ENCODE measurements at regions not wholly inside any gene's neighbourhood (a gene's known extent, or its start where the extent isn't known, plus 50 kb on each side); places are given as distances from the start of the nearest gene placed in this dataset.

DNA sequence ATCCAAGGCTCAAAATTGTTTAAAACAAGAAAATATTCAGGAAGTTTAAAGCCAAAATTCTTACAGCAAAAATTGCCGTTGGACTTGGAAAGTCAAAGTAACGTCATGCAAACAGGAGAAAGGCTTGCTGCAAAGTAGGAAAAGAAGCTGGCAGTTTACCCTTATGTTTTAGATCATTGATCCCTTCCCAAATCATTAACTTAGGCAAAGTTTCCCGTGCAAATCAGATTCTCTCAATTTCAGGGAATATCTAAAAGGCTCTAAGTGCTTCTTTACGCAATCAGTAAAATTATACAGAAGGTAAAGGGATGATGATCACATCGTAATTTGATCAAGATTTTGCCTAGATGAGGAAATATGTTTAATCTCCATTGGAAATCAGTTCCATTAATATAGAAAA, 197.5 kb downstream of the ALDH8A1 start (continued):
- TF ChIP-seq, protein P1, sequence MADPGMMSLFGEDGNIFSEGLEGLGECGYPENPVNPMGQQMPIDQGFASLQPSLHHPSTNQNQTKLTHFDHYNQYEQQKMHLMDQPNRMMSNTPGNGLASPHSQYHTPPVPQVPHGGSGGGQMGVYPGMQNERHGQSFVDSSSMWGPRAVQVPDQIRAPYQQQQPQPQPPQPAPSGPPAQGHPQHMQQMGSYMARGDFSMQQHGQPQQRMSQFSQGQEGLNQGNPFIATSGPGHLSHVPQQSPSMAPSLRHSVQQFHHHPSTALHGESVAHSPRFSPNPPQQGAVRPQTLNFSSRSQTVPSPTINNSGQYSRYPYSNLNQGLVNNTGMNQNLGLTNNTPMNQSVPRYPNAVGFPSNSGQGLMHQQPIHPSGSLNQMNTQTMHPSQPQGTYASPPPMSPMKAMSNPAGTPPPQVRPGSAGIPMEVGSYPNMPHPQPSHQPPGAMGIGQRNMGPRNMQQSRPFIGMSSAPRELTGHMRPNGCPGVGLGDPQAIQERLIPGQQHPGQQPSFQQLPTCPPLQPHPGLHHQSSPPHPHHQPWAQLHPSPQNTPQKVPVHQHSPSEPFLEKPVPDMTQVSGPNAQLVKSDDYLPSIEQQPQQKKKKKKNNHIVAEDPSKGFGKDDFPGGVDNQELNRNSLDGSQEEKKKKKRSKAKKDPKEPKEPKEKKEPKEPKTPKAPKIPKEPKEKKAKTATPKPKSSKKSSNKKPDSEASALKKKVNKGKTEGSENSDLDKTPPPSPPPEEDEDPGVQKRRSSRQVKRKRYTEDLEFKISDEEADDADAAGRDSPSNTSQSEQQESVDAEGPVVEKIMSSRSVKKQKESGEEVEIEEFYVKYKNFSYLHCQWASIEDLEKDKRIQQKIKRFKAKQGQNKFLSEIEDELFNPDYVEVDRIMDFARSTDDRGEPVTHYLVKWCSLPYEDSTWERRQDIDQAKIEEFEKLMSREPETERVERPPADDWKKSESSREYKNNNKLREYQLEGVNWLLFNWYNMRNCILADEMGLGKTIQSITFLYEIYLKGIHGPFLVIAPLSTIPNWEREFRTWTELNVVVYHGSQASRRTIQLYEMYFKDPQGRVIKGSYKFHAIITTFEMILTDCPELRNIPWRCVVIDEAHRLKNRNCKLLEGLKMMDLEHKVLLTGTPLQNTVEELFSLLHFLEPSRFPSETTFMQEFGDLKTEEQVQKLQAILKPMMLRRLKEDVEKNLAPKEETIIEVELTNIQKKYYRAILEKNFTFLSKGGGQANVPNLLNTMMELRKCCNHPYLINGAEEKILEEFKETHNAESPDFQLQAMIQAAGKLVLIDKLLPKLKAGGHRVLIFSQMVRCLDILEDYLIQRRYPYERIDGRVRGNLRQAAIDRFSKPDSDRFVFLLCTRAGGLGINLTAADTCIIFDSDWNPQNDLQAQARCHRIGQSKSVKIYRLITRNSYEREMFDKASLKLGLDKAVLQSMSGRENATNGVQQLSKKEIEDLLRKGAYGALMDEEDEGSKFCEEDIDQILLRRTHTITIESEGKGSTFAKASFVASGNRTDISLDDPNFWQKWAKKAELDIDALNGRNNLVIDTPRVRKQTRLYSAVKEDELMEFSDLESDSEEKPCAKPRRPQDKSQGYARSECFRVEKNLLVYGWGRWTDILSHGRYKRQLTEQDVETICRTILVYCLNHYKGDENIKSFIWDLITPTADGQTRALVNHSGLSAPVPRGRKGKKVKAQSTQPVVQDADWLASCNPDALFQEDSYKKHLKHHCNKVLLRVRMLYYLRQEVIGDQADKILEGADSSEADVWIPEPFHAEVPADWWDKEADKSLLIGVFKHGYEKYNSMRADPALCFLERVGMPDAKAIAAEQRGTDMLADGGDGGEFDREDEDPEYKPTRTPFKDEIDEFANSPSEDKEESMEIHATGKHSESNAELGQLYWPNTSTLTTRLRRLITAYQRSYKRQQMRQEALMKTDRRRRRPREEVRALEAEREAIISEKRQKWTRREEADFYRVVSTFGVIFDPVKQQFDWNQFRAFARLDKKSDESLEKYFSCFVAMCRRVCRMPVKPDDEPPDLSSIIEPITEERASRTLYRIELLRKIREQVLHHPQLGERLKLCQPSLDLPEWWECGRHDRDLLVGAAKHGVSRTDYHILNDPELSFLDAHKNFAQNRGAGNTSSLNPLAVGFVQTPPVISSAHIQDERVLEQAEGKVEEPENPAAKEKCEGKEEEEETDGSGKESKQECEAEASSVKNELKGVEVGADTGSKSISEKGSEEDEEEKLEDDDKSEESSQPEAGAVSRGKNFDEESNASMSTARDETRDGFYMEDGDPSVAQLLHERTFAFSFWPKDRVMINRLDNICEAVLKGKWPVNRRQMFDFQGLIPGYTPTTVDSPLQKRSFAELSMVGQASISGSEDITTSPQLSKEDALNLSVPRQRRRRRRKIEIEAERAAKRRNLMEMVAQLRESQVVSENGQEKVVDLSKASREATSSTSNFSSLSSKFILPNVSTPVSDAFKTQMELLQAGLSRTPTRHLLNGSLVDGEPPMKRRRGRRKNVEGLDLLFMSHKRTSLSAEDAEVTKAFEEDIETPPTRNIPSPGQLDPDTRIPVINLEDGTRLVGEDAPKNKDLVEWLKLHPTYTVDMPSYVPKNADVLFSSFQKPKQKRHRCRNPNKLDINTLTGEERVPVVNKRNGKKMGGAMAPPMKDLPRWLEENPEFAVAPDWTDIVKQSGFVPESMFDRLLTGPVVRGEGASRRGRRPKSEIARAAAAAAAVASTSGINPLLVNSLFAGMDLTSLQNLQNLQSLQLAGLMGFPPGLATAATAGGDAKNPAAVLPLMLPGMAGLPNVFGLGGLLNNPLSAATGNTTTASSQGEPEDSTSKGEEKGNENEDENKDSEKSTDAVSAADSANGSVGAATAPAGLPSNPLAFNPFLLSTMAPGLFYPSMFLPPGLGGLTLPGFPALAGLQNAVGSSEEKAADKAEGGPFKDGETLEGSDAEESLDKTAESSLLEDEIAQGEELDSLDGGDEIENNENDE (IDR thresholded peaks at IDR 0.05; ENCODE audit: insufficient replicate concordance, low read length): no peak
- no peak for TF ChIP-seq RXRA (IDR thresholded peaks at IDR 0.05; ENCODE audit: insufficient read depth, low read depth, low read length)
